Astrocyte of the spinal cord (primary cell): ENCODE measurements at regions not wholly inside any gene's neighbourhood (a gene's known extent, or its start where the extent isn't known, plus 50 kb on each side); places are given as distances from the start of the nearest gene placed in this dataset.
A peak's percentile ranks its signal among the peaks of the same experiment; 100 is the strongest.

Experiments
- DNase-seq: peaks from one replicate; pipeline ENCODE4 v3.0.0; 2011; ENCODE audit warnings: low read depth, low spot score
- H3K4me3 ChIP-seq: 2 replicates; pipeline ENCODE4 v1.5.1; 2011; ENCODE audit warnings: low read depth, mild to moderate bottlenecking, low read length, moderate library complexity
- CTCF ChIP-seq: IDR thresholded peaks from 2 replicates; pipeline ENCODE4 v1.5.1; 2012; ENCODE audit warnings: low read depth, mild to moderate bottlenecking, low read length, inconsistent platforms
- in situ Hi-C: cut with HindIII; loops from 2 replicates; pipeline ENCODE4 v1.10.0; 2017; ENCODE audit warnings: low sequenced_read_pairs

- in situ Hi-C loops, result no loop called here
- TF ChIP-seq CTCF, result no peak
- no peak overlapping the region for H3K4me3 ChIP-seq
- DNase-seq, result peak; percentile 95
Observed at GRCh38 chr18:22467760-22468553, 50.2 kb upstream of the CTAGE1 start.

- DNase-seq, result no peak
- no peak for TF ChIP-seq CTCF
- in situ Hi-C loops, result no loop called here
- H3K4me3 ChIP-seq, result no peak overlapping the region
Observed at GRCh38 chr18:22468554-22468891, 50.8 kb upstream of the CTAGE1 start.

GRCh38 chr18:22469061-22469734, 51.5 kb upstream of the CTAGE1 start:
- H3K4me3 ChIP-seq, result no peak overlapping the region
- no peak for TF ChIP-seq CTCF
- peak; percentile 29 for DNase-seq
- in situ Hi-C loops, result no loop called here

- peak; percentile 33 for DNase-seq
- no peak overlapping the region for H3K4me3 ChIP-seq
- in situ Hi-C loops, result no loop called here
- no peak for TF ChIP-seq CTCF
Observed at GRCh38 chr18:22469926-22470247, 52.2 kb upstream of the CTAGE1 start.

- H3K4me3 ChIP-seq, result no peak overlapping the region
- in situ Hi-C loops, result no loop called here
- peak; percentile 43 for DNase-seq
- no peak for TF ChIP-seq CTCF
Observed at GRCh38 chr18:22470248-22471235, 52.8 kb upstream of the CTAGE1 start.

- no peak overlapping the region for H3K4me3 ChIP-seq
- in situ Hi-C loops, result no loop called here
- peak; percentile 55 for DNase-seq
- no peak for TF ChIP-seq CTCF
Observed at GRCh38 chr18:22471546-22472131, 53.9 kb upstream of the CTAGE1 start.
